ENCODE measurements at regions not wholly inside any gene's neighbourhood (a gene's known extent, or its start where the extent isn't known, plus 50 kb on each side); places are given as distances from the start of the nearest gene placed in this dataset.

DNA sequence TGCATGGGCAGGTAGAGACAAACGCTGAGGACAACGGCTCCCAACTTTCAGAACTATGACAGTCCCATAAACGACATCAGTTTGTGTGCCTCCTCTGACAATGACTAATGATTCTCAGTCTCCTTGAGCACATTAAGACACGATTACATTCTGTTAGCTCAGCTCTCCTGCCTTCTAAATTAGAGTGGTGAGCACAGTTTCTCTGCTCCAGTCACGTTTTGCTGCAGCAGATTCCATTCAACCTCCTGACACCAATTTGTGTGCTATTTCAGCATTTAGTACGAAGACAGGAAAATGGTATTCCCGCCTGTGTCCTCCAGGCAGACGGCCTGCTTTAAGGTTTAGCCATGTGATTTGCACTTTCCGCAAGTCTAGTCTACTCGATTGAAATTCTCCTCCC is 458.4 kb upstream of the CFAP20DC start:
- 83 to 84% methylated on average over 10 of the region's 10 CpGs for WGBS, 2 donors
- Histone ChIP-seq H3K27me3 (no peaks in the 10 kb centered on the region), H3K36me3 (no peaks in the 10 kb centered on the region), H3K4me1 (no peaks in the 10 kb centered on the region), H3K9me3 (no peaks in the 10 kb centered on the region), H3K27ac (no peak overlapping the region), H3K4me3 (no peak overlapping the region)
- intact Hi-C loops (cut with DNase I), result no loop called here
- TF ChIP-seq POLR2A (IDR thresholded peaks at IDR 0.05), result no peak
- no peak for TF ChIP-seq EP300 (IDR thresholded peaks at IDR 0.05)
- no peak for TF ChIP-seq POLR2AphosphoS5 (IDR thresholded peaks at IDR 0.05)
- TF ChIP-seq, protein P1, sequence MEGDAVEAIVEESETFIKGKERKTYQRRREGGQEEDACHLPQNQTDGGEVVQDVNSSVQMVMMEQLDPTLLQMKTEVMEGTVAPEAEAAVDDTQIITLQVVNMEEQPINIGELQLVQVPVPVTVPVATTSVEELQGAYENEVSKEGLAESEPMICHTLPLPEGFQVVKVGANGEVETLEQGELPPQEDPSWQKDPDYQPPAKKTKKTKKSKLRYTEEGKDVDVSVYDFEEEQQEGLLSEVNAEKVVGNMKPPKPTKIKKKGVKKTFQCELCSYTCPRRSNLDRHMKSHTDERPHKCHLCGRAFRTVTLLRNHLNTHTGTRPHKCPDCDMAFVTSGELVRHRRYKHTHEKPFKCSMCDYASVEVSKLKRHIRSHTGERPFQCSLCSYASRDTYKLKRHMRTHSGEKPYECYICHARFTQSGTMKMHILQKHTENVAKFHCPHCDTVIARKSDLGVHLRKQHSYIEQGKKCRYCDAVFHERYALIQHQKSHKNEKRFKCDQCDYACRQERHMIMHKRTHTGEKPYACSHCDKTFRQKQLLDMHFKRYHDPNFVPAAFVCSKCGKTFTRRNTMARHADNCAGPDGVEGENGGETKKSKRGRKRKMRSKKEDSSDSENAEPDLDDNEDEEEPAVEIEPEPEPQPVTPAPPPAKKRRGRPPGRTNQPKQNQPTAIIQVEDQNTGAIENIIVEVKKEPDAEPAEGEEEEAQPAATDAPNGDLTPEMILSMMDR (IDR thresholded peaks at IDR 0.05), result no peak
- DNase-seq, result no peak

DNA sequence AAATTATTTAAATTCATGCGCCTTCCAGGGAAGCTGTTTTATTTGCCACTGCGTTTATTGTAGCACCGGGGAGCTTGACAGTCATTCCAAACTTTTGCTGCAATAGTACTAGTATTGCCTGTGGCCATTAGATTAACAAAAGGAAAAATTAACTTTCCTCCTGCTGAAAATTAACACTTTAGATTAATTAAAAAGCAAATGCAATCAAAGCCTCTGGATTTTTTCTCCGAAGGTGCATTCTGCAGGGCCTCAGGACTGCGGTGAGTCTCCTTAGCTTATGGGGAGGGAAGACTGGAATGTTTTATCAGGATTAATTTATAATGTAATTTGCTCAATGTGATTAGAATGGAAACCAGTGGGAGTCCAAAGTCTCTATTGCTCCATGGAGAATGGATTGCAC is 456.4 kb upstream of the CFAP20DC start:
- no peak for TF ChIP-seq POLR2AphosphoS5 (IDR thresholded peaks at IDR 0.05)
- no peak for TF ChIP-seq POLR2A (IDR thresholded peaks at IDR 0.05)
- TF ChIP-seq, protein P1 (IDR thresholded peaks at IDR 0.05), result no peak
- TF ChIP-seq EP300 (IDR thresholded peaks at IDR 0.05), result no peak
- WGBS, 2 donors, result 79 to 80% methylated on average over 5 of the region's 5 CpGs
- Histone ChIP-seq H3K4me3 (no peak overlapping the region), H3K36me3 (no peaks in the 10 kb centered on the region), H3K27me3 (no peaks in the 10 kb centered on the region), H3K27ac (no peak overlapping the region), H3K4me1 (no peaks in the 10 kb centered on the region), H3K9me3 (no peaks in the 10 kb centered on the region)
- intact Hi-C loops (cut with DNase I), result no loop called here
- DNase-seq, result no peak

DNA sequence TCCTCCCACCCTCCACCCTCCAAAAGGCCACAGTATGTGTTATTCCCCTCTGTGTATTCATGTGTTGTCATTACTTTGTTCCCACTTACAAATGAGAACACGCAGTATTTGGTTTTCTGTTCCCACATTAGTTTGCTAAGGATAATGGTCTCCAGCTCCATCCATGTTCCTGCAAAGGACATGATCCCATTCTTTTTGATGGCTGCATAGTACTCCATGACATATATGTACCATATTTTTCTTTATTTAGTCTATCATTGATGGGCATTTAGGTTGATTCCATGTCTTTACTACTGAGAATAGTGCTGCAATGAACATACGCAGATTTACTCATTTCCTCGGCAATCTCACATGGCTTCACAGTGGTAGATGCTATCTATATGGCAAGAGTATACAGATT is 453.6 kb upstream of the CFAP20DC start:
- no peaks in the 10 kb centered on the region for H3K36me3 ChIP-seq
- no peak overlapping the region for H3K27ac ChIP-seq
- no peaks in the 10 kb centered on the region for H3K27me3 ChIP-seq
- TF ChIP-seq EP300 (IDR thresholded peaks at IDR 0.05) (no peak), POLR2AphosphoS5 (IDR thresholded peaks at IDR 0.05) (no peak), POLR2A (IDR thresholded peaks at IDR 0.05) (no peak)
- TF ChIP-seq, protein P1 (IDR thresholded peaks at IDR 0.05), result no peak
- intact Hi-C loops (cut with DNase I), result no loop called here
- H3K4me1 ChIP-seq, result no peaks in the 10 kb centered on the region
- H3K9me3 ChIP-seq, result no peaks in the 10 kb centered on the region
- H3K4me3 ChIP-seq, result no peak overlapping the region
- no peak for DNase-seq
- 96 to 97% methylated on average over 3 of the region's 3 CpGs for WGBS, 2 donors

DNA sequence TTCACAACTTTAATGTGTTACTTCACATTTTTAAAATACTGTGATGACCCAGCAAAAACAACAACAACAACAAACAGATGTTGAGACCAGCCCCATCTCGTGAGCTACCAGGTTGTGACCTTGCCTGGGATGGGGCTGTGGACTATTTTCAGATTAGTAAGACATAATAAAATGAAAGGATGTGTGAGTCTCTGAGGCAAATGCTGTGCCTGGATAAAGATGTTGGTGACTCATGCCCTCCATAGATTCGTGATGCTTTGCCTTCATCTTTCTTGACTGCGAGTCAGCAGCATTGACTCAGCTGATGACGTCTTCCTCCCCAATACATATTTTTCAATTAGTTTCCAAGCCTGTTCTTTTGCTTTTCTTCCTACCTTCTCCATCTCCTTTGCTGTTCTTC is 453.0 kb upstream of the CFAP20DC start:
- intact Hi-C loops (cut with DNase I), result no loop called here
- 53 to 71% methylated on average over 4 of the region's 4 CpGs for WGBS, 2 donors
- H3K36me3 ChIP-seq, result no peaks in the 10 kb centered on the region

DNA sequence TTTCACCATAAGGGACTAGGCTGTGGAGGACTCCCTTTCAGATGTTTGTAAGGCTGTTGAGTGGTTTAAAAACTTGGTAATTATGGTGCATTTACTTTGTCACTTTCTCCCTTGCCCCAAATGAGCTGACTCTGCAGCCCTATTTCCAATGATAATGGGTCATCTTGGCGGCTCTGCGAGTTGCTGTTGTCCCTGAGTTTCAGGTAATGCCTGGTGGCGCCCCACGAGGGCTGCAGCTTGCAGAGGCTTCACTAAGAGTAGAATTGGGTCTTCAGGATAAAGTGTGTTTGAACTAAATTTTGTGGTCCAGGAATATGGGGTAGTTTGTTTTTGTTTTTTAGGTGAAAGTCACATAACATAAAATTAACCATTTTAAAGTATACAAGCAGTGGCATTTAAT is 450.1 kb upstream of the CFAP20DC start:
- Histone ChIP-seq H3K27me3 (no peaks in the 10 kb centered on the region), H3K27ac (no peak overlapping the region), H3K4me1 (no peaks in the 10 kb centered on the region), H3K36me3 (no peaks in the 10 kb centered on the region), H3K9me3 (no peaks in the 10 kb centered on the region), H3K4me3 (no peak overlapping the region)
- intact Hi-C loops (cut with DNase I), result no loop called here
- no peak for TF ChIP-seq POLR2A (IDR thresholded peaks at IDR 0.05)
- TF ChIP-seq, protein P1 (IDR thresholded peaks at IDR 0.05), result no peak
- TF ChIP-seq EP300 (IDR thresholded peaks at IDR 0.05), result no peak
- TF ChIP-seq POLR2AphosphoS5 (IDR thresholded peaks at IDR 0.05), result no peak
- WGBS, 2 donors, result 92 to 93% methylated on average over 4 of the region's 4 CpGs
- DNase-seq, result no peak

More for the DNA sequence above, 453.0 kb upstream of the CFAP20DC start:
- no peak overlapping the region for H3K27ac ChIP-seq
- no peaks in the 10 kb centered on the region for H3K4me1 ChIP-seq
- DNase-seq, result no peak
- TF ChIP-seq, protein P1 (IDR thresholded peaks at IDR 0.05), result no peak
- no peak for TF ChIP-seq POLR2A (IDR thresholded peaks at IDR 0.05)
- no peaks in the 10 kb centered on the region for H3K9me3 ChIP-seq
- H3K27me3 ChIP-seq, result no peaks in the 10 kb centered on the region
- no peak overlapping the region for H3K4me3 ChIP-seq

Data from sigmoid colon (tissue), 6 donors.